ENCODE measurements at regions not wholly inside any gene's neighbourhood (a gene's known extent, or its start where the extent isn't known, plus 50 kb on each side); places are given as distances from the start of the nearest gene placed in this dataset.

- no peak for ATAC-seq (ENCODE audit: low FRiP score)
- DNase-seq (ENCODE audit: low spot score) = no peak
- no peak for TF ChIP-seq CTCF (IDR thresholded peaks at IDR 0.05)
Observed at GRCh38 chr7:153090764-153091163, 331.2 kb downstream of the ACTR3B start.

GRCh38 chr7:153091477-153091876, 331.9 kb downstream of the ACTR3B start:
- no peak for TF ChIP-seq CTCF (IDR thresholded peaks at IDR 0.05)
- DNase-seq (ENCODE audit: low spot score) (no peak), ATAC-seq (ENCODE audit: low FRiP score) (no peak)

- ATAC-seq (ENCODE audit: low FRiP score) (no peak), DNase-seq (ENCODE audit: low spot score) (no peak)
- no peak for TF ChIP-seq CTCF (IDR thresholded peaks at IDR 0.05)
Observed at GRCh38 chr7:153097511-153098201, 338.1 kb downstream of the ACTR3B start.

GRCh38 chr7:153099235-153099634, 339.7 kb downstream of the ACTR3B start:
- DNase-seq (ENCODE audit: low spot score) = no peak
- TF ChIP-seq CTCF (IDR thresholded peaks at IDR 0.05) = no peak
- ATAC-seq (ENCODE audit: low FRiP score) = no peak

- DNase-seq (ENCODE audit: low spot score) (no peak), ATAC-seq (ENCODE audit: low FRiP score) (no peak)
- TF ChIP-seq CTCF (IDR thresholded peaks at IDR 0.05) = no peak
Observed at GRCh38 chr7:153100691-153101237, 341.2 kb downstream of the ACTR3B start.

GRCh38 chr7:153103202-153103601, 343.6 kb downstream of the ACTR3B start:
- no peak for ATAC-seq (ENCODE audit: low FRiP score)
- DNase-seq (ENCODE audit: low spot score) = no peak

More at GRCh38 chr7:153103202-153103601, 343.6 kb downstream of the ACTR3B start:
- no peak for TF ChIP-seq CTCF (IDR thresholded peaks at IDR 0.05)

Data from omental fat pad (tissue), 3 donors.